DMS153 treated with DMSO at 0.1 percent for 48 hours (cell line): ENCODE measurements at regions not wholly inside any gene's neighbourhood (a gene's known extent, or its start where the extent isn't known, plus 50 kb on each side); places are given as distances from the start of the nearest gene placed in this dataset.

Experiments
- DNase-seq: peaks from one replicate; lab custom pipeline; 2025; ENCODE audit not compliant: unreplicated experiment; lab: John Stamatoyannopoulos, UW

DNA sequence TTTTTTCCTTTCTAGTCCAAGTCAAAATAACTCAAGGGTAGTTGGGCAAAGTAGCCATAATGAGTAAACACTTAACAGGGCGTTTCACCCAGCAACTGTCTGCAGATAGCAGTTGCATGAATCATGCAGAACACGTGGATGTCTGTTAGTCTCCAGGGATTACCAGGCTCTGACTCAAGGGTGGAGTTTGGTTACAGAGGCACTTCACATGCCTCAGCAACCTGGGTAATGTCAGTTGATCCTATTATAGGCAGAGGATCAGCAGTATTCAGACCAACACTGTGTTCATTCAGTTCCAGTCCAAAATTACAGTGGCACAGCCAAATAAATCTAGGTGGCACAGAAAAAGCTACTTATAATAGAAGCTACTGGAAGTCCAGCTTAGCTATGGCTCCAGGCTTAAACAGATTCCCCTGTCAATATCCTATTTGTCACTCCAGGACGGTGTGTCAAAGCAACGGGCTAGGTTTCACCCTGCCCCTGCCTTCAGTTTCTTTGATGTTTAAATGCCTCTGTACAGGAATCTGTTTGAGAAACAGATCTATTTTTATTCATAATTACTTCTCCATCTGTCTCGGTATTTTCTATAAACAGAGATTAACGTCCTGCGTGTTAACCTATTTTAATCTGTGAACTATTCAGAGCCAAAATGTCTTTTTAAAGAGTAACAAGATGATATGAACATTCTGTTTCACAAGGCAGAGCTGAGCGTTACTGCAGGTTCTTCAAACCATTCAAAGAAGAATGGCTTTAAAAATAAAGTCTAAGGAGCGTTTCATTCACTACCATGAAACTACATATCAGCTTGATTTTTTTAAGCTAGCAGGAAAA is 162.6 kb upstream of the AKR1E2 start:
- DNase-seq: peak; percentile 38

DNA sequence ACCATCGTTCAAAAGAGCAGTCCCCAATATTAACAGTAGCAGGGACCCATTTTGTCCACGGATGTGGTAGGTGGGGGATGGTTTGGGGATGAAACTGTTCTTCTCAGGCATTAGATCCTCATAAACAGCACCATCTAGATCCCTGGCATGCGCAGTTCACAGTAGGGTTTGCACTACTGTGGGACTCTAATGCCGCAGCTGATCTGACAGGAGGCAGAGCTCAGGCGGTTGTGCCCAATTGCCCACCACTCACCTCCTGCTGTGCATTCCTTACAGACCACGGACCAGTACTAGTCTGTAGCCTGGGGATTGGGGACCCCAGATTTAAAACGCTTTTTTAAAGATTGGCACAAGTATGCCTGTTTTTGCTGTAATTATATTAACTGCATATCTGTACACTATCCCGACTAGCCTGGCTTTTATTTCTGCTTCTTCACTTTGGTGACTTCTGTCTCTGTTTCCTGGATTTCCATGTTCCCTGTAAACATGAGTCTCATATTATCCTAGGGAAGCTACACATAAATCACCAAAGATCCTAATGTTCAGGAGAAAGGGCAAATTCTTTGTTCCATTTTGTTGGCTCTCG is 163.3 kb upstream of the AKR1E2 start:
- no peak for DNase-seq

DNA sequence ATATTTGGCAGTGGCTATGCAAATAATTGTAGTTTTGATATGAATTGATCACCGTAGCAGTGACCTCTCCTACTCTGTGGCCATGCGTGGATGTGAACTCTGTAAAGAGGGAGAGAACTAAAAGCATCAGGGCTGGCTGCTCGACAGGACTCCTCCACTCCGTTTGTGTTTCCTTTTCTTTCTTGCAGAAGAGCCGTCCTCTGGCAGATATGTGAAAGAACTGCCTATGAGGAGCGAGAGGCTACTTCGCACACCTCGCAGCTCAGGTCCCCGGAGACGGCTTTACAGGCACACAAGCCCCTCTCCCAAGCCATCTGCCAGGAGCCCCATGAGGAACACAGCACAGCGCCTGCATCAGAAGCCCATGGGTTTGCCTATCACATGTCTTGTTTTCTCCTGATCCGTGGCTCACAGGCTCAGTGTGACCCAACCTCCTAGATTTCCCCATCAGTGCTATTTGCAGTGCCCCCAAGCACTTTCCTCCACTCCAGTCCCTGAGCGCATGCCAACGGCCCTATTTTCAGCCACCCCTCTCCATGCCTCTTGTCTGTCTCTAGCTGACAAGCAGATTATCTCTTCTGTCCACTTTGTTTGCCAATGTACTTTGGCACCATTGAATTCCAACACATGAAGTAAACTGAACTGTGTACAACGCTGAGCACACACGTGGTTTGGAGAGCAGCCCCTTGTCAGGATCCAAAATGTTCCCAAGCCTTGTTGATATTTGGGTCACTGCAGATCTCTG is 164.3 kb upstream of the AKR1E2 start:
- DNase-seq: no peak

DNA sequence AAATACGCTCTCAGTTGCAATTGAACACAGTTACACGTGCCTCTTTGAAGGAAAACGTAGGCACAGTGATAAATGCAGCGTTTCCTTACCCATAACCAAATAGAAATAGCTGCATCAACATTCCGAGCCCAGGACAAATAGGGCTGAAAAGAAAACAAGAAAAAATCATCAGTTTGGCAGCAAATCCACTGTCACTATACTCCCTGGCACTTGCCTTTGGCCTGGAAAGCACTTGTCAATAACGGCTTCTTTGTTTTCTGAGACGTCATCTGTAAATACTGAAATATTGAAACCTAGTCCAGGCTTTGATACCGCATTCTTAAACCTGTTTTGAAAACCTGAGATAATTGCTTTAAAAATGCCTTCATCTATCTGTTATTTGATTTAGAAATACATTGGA is 167.2 kb upstream of the AKR1E2 start:
- no peak for DNase-seq

DNA sequence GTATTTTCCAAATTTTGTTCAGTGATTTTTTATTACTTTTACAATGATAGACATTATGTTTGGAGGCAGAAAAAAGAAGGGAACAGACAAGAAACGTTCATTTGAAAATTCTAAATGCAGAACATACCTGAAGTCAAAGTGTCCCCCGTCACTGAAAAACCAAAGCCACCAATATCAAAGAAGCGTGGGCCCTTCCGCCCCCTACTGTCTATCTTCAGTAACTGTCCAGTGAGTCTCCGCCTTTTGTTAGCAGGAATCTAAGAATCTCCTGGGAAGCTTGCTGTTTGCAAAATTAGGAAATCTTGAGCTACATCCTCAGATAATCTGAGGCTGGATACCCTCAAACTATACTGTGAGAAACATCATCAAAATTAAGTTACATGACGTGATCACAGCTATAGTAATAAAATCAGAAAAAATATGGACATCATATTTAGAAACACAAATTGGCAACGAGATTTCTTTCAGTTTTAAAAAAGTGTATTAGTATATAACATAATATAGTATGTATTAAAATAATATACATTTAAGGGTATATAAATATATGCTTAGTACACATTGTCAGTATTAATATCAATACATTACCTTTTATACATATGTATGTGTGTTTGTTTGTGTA is 169.3 kb upstream of the AKR1E2 start:
- DNase-seq: peak; percentile 11

DNA sequence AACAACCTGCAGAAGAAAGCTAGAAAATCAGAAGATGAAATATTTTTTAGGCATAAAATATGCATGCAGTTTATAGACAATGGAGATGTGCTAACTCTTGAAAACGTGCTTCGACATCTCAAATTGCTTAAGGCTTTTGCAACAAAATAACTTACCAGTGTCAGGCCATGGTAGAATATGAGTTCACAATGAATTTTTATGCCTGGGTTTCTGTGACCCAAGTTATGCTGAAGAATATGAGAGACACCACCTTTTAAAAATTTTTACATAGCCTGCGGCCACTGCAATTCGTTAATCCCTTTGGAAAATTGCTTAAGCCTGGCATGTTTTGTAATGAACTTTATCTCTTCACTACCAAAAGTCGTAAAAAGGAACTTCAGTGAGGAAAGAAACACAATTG is 170.1 kb upstream of the AKR1E2 start:
- DNase-seq: no peak

DNA sequence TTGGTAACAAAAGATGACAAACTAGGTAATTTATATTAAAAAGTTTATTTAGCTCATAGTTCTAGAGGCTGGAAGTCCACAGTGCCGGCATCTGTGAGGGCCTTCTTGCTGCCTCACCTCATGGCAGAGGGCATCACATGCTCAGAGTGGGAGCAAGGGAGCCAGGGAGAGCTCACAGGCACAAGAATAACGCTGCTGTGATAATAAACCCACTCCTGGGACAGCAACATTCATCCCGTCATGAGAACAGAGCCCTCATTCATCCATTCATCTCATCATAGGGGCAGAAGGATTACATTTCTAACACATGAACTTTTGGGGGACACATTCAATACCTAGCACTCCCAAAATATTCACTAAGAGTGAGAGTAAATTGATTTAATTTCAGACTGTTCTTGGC is 170.6 kb upstream of the AKR1E2 start:
- DNase-seq: no peak

DNA sequence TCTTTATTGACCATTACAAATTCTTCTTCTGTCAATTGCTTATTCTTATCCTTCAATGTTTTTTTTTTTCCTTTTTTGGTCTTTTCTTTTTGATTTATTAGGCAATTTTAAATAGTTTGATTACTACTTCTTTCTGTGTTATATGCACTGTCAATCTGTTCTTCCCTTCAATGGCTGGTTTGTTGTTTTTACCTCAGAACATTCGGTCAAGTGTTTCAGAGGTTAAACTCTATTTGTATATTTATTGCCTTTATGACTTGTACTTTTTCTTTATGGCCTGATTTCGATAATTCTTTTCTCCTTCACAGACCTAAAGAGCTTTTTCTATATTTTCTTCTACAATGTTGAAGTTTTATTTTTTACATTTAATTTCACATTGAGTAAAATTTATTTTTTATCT is 171.5 kb upstream of the AKR1E2 start:
- DNase-seq: no peak

DNA sequence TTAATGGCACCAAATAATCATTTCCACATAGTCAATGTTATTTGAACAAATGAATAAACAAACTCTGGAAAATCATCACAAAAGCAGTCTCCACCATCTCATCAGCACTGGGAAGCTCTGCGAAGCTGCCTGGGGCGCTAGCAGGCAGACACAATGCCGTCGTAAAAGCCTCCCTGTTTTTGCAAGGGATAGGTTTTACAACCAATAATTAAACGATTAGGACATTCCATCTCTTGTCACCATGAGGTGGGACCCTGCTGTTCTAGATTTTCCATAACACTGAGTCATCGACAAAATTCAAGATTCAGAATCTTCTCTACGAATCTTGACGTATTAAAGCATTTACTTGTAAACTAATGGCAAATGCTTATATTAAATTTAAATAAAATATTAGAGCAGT is 172.8 kb upstream of the AKR1E2 start:
- no peak for DNase-seq

DNA sequence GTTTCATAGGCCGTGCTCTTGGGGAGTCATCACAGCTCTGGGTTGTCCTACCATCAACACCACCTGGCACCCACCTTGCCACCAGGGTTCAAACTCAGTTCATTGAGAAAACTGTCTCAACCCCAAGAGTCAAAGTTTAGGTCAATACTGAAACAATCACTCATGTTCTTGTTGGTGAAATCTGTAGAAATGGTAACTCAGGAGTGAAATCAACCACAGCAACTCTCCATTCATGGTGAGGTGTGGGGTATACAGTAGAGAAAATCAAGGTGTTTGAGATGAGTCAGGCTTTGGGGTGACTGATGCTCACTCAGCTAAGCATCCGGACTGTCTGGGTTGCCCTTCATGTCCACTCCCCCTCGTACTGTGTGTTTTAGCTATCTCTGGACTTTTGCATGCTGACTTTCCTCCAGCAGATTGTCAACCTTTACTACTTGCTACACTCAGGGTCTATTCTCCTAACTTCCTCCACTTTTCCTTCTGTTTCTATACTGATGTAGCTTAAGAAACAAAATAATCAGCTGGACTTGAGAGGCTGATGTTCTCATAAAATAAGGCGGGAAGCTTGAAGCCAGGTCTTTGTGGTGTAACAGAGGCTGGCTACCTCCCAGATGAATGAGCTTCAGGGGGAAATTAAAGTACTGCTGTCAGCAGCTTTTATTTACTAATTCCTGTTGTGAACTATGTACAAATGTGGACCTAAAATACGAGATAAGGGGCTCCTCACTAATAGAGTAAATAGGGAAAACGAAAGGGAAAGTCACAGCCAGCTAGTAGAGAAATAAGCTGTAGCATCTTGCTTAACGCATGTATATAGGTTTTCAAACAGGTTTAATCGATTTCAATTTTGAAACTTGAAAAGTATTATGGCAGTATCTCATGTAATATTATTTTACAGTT is 173.6 kb upstream of the AKR1E2 start:
- no peak for DNase-seq

DNA sequence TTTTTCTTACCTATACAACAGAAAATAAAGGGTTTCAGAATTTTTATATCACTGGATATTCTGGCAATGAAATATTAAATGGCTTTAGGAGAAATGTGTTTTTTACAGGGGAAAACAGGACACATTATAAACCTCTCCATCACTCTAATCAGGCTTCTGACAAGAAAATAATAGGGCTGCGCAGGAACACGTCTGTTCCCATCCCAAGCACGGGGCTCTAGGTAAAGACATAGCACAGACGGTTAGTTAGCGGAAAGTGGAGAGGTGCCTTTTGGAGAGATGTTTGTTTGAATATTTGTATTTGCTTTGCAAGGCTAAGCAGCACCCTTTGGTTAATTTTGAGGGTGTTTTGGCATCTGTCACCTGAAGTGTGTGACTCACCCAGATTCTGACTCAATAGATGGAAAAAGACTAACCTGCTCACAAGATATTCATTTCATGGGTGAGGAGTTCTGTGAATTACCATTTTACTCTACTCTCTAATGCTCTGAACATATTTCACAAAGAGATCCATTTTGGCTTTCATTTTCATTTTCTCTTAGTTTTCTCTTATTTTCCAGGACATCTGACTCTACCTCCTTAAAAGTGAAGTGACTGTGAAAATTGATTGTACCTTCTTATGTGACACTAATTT is 174.5 kb upstream of the AKR1E2 start:
- peak; percentile 21 for DNase-seq

DNA sequence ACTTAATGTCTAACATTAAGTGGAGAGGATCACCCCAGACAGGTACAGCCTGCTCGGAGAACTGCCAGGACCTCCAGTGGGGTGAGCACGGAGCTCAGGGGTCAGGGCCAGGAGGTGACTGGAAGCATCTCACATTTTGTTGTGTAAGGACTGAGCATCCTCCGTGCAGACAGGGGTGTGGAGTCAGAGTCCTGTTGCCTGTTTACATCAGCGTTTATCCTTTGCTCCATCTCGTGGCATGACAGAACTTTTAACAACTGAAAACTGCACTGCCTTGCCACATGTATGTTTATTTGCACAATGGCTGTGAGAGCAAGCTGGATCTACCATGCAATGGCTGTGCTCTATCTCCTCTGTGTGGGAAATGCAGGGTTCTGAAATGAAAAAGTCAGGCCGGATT is 175.4 kb upstream of the AKR1E2 start:
- DNase-seq: no peak

DNA sequence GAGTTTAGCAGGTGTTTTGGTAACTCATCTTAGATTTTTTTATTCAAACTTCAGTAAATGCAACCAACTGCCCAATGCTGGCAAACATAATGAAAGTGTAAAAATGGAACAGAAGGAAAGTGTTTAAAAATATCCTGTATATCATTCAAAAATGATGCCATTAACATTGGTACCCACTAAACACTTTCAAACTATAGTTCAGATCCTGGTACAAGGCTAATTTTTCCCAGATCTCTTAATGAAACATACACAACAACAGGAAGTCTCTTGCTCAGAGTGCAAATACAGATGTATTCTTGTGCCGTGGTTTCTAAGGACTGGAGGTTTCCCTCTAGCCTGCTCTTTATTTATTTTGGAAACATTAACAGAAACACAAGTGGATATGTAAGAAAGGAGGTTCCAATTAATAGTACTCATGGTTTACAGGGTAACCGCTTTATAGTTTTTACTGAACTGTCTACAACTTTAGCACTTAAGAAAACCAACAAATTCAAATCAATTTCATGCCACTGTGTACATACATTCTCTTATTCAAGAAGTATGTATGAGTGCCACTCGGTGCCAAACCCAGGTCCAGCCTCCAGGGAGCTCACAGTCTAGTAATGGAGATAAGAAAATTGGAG is 176.0 kb upstream of the AKR1E2 start:
- peak; percentile 36 for DNase-seq

DNA sequence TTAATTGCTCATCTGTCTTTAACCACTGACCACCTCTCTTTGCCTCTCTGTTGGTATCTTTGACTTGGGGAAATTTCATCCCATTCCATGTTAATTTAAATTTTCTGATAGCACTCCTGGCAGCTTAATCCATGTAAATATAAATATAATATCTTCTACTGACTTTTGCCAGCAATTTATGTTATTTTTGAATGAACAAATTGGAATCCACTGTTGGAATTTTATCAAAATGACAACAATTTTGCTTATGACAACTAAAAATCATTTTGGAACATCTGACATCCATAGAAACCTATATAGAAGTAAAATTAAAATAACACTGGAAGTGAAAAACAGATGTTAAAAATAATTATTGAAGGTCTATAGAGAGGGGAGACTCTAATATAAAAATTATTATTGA is 176.5 kb upstream of the AKR1E2 start:
- no peak for DNase-seq

DNA sequence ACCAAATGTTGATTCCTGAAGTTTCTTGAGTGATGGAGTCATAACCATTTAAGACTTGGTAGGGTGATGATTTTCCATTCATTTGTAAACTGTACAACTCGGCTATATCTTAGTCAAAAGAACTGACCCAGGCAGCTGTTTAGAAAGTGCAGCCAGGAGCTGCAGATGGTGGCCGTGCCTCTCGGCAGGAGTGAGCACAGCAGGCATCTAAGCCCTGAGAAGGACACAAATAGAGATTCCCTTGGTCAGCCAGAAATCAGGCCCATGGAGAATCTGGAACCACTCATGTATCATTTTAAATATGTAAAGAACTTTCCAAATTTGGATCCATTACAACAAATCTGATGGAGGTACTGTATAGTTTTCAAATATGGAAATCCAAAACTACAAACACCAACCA is 177.0 kb upstream of the AKR1E2 start:
- no peak for DNase-seq

DNA sequence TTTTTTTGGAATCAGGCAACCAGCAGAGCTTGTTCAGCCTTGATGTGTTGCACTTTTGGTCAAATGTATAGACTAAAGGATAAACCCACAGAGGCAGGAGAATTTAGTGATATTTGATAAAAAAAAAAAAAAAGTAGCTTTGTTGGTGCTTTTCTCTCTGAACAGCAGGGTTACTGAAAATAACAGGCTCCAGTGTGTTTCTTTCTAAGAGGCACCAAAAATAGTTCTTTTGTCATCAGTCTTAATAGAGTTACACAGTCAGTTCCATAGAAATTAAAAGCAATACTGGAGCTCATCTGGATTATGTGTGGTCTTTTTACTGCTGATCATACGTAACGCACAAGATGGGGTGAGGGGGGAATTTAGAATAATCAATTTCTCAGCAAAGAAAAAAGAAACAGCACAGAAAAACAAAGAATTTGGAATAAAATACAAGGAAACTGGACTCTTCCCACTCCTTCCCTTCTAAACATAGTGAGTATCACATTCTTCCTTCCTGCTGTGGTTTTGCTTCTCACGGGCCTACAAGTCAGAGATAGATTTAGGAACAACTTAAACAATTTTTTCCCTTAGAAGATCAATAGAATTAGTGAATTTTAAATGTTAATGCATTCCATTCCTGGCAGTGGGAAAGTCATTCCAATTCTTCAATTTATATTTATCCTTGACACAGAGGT is 178.8 kb upstream of the AKR1E2 start:
- no peak for DNase-seq

DNA sequence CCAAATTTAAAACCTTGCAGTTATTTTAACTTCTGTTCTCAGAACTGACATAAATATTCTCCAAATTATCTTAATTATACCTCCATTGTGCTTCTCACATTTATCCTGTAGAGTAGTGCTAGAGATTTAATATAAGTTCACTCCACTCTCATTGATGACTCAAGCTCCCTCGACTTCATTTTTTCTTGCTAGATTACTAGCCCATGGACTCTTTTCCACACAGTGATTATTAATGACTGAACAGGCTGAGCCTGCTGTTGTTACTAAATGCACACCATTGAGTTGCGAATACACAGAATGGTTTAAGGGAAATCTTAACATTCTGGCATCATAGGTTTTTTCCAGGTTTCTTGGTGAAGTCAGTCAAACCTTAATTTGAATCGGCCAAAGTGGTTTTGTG is 179.5 kb upstream of the AKR1E2 start:
- no peak for DNase-seq

DNA sequence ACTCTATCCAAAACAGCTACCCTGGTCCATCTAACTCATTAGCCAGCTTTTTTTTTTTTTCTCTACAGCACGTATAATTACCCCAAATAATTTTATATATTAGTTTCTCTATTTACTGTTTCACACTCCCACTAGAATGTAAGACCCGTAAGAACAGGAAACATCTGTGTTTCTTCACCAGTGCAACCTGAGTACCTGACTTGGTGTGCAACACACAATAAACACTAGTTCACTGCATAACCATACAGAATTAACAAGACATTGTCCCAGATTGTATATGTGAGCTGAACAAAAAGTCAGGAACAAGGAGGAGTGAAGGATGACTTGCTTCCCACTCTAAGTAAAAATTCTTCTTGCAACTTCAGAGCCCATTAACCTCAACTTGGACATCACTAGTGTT is 180.2 kb upstream of the AKR1E2 start:
- DNase-seq: no peak

DNA sequence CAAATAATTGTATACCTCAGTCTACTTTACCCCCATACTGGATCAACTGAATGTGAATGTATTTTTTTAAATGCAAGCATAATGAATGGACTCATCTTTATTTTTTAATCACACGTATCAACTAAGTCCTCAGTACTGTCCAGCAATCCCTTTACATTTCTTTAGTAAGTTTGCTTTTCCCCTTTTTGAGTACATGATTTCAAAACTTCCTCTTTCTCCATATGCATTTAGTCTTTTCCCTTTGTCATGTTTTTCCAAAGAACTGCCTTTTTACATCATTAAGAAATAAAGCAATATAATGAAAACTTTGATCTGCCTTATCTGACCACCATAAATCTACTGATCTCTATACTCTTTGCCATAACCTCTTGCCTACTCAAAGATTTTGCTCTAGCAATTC is 182.5 kb upstream of the AKR1E2 start:
- DNase-seq: no peak
